Chondrocyte (in vitro differentiated cells): ENCODE measurements at regions not wholly inside any gene's neighbourhood (a gene's known extent, or its start where the extent isn't known, plus 50 kb on each side); places are given as distances from the start of the nearest gene placed in this dataset.

Source experiments
- DNase-seq: peaks from one replicate; pipeline ENCODE4 v3.0.0; 2021; ENCODE audit warnings: mixed read lengths, low spot score
- H3K27ac Mint-ChIP-seq: one replicate; pipeline ENCODE4 v1.8.0; 2021; ENCODE audit warnings: mild to moderate bottlenecking, moderate library complexity, mixed read lengths; ENCODE audit not compliant: unreplicated experiment
- H3K27me3 Mint-ChIP-seq: 2 replicates; pipeline ENCODE4 v1.8.0; 2021; ENCODE audit warnings: low read depth, mixed read lengths
- H3K36me3 Mint-ChIP-seq: 2 replicates; pipeline ENCODE4 v1.8.0; 2021; ENCODE audit warnings: low read depth, mixed read lengths
- H3K4me1 Mint-ChIP-seq: 2 replicates; pipeline ENCODE4 v1.8.0; 2021; ENCODE audit warnings: low read depth, mild to moderate bottlenecking, mixed read lengths
- H3K4me3 Mint-ChIP-seq: one replicate; pipeline ENCODE4 v1.8.0; 2021; ENCODE audit warnings: mild to moderate bottlenecking, moderate library complexity, mixed read lengths; ENCODE audit not compliant: unreplicated experiment
- H3K9me3 Mint-ChIP-seq: 2 replicates; pipeline ENCODE4 v1.8.0; 2021; ENCODE audit warnings: low read depth, mixed read lengths
- CTCF ChIP-seq: fragments of 200-600 bp; sonication (generic); IDR thresholded peaks from 2 replicates; pipeline ENCODE4 v1.5.0; 2021; ENCODE audit warnings: antibody characterized with exemption, mild to moderate bottlenecking, moderate library complexity

- no peaks in the 10 kb centered on the region for H3K36me3 Mint-ChIP-seq
- H3K27ac Mint-ChIP-seq: no peak overlapping the region
- peaks cover 4% of the 10 kb centered on the region for H3K9me3 Mint-ChIP-seq
- no peak for DNase-seq
- H3K27me3 Mint-ChIP-seq: peaks cover 3% of the 10 kb centered on the region
- H3K4me3 Mint-ChIP-seq: no peak overlapping the region
- peaks cover 3% of the 10 kb centered on the region for H3K4me1 Mint-ChIP-seq
- no peak for TF ChIP-seq CTCF
Measured at GRCh38 chr15:91530956-91531582, 322.4 kb upstream of the SLCO3A1 start.

GRCh38 chr15:91534235-91534634, 319.3 kb upstream of the SLCO3A1 start:
- DNase-seq: no peak
- Mint-ChIP-seq H3K4me1 (peaks cover 24% of the 10 kb centered on the region), H3K36me3 (no peaks in the 10 kb centered on the region), H3K4me3 (no peak overlapping the region), H3K9me3 (peaks cover 6% of the 10 kb centered on the region), H3K27me3 (peaks cover 2% of the 10 kb centered on the region), H3K27ac (no peak overlapping the region)
- TF ChIP-seq CTCF: no peak

GRCh38 chr15:91534976-91535375, 318.5 kb upstream of the SLCO3A1 start:
- Mint-ChIP-seq H3K9me3 (peaks cover 6% of the 10 kb centered on the region), H3K4me3 (no peak overlapping the region), H3K36me3 (no peaks in the 10 kb centered on the region), H3K27ac (no peak overlapping the region), H3K4me1 (peaks cover 24% of the 10 kb centered on the region), H3K27me3 (peaks cover under 1% of the 10 kb centered on the region)
- DNase-seq: no peak
- TF ChIP-seq CTCF: no peak

- no peak for TF ChIP-seq CTCF
- Mint-ChIP-seq H3K9me3 (peaks cover 6% of the 10 kb centered on the region), H3K36me3 (no peaks in the 10 kb centered on the region), H3K27me3 (no peaks in the 10 kb centered on the region), H3K4me3 (no peak overlapping the region), H3K4me1 (peaks cover 24% of the 10 kb centered on the region), H3K27ac (no peak overlapping the region)
- DNase-seq: no peak
Measured at GRCh38 chr15:91535856-91536500, 317.5 kb upstream of the SLCO3A1 start.

GRCh38 chr15:91537856-91538255, 315.7 kb upstream of the SLCO3A1 start:
- no peak overlapping the region for H3K4me3 Mint-ChIP-seq
- no peak for DNase-seq
- no peak overlapping the region for H3K27ac Mint-ChIP-seq
- H3K4me1 Mint-ChIP-seq: peaks cover 24% of the 10 kb centered on the region
- H3K9me3 Mint-ChIP-seq: peaks cover 6% of the 10 kb centered on the region
- TF ChIP-seq CTCF: no peak
- peaks cover 2% of the 10 kb centered on the region for H3K27me3 Mint-ChIP-seq
- H3K36me3 Mint-ChIP-seq: no peaks in the 10 kb centered on the region
